Neutrophil (primary cell): ENCODE measurements at regions not wholly inside any gene's neighbourhood (a gene's known extent, or its start where the extent isn't known, plus 50 kb on each side); places are given as distances from the start of the nearest gene placed in this dataset.

ENCODE experiments used
- H3K27ac ChIP-seq: fragments of 200-600 bp; sonication (generic); 2 replicates; pipeline ENCODE4 v1.5.1; 2016; ENCODE audit warnings: mild to moderate bottlenecking, moderate library complexity
- H3K27me3 ChIP-seq: fragments of 200-600 bp; sonication (generic); 2 replicates; pipeline ENCODE4 v1.6.0; 2016; ENCODE audit warnings: mild to moderate bottlenecking
- H3K36me3 ChIP-seq: fragments of 200-600 bp; sonication (generic); 2 replicates; pipeline ENCODE4 v1.5.1; 2017
- H3K4me1 ChIP-seq, 2 experiments: fragments of 200-600 bp in 1 of 2; sonication (generic) in 1 of 2; 1 replicate in 1 of 2; 2 replicates in 1 of 2; pipeline versions ENCODE4 v1.5.1 to v1.6.1; 2013 to 2016; ENCODE audit warnings: low read depth in 1 of 2, low read length in 1 of 2, mild to moderate bottlenecking in 1 of 2, moderate library complexity in 1 of 2; ENCODE audit not compliant: control insufficient read depth in 1 of 2, insufficient read depth in 1 of 2
- H3K4me3 ChIP-seq, 2 experiments: fragments of 200-600 bp in 1 of 2; sonication (generic) in 1 of 2; 1 replicate in 1 of 2; 2 replicates in 1 of 2; pipeline ENCODE4 v1.5.1; 2013 to 2016; ENCODE audit warnings: low read depth in 1 of 2, low read length in 1 of 2, mild to moderate bottlenecking in 1 of 2, moderate library complexity in 1 of 2
- H3K9me3 ChIP-seq: fragments of 200-600 bp; sonication (generic); 2 replicates; pipeline ENCODE4 v1.5.1; 2016
- TF ChIP-seq, protein P1 (sequence below): fragments of 200-600 bp; sonication (generic); IDR thresholded peaks from 2 replicates; pipeline ENCODE4 v1.5.1; 2016; ENCODE audit warnings: antibody characterized with exemption

DNA sequence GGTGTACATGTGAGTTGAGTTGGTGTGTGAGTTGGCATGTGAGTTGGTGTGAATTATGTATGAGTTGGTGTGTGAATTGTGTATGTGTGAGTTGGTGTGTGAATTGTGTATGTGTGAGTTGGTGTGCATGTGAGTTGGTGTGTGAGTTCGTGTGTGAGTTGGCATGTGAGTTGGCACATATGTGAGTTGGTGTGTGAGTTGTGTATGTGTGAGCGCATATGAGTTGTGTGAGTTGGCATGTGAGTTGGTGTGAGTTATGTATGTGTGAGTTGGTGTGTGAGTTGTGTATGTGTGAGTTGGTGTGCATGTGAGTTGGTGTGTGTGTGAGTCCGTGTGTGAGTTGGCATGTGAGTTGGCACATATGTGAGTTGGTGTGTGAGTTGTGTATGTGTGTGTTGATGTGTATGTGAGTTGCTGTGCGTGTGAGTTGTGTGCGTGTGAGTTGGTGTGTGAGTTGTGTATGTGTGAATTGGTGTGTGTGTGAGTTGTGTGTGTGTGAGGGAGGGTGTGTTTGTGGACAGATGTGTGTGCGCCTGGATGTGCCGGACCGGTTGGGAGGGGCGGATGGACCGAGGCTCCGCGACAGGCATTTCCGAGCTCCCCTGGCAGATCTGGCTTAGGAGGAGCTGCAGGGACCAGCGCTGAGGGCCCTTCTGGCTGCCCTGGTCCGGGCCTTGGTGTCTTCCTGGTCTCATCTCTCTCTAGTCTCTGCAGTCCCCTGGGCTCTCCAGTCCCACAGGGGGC lies 162.5 kb upstream of the IER5L start:
- no peak overlapping the region for H3K4me3 ChIP-seq
- peaks cover 50 to 59% of the 10 kb centered on the region in 2 experiments for H3K4me1 ChIP-seq
- H3K36me3 ChIP-seq, result no peaks in the 10 kb centered on the region

DNA sequence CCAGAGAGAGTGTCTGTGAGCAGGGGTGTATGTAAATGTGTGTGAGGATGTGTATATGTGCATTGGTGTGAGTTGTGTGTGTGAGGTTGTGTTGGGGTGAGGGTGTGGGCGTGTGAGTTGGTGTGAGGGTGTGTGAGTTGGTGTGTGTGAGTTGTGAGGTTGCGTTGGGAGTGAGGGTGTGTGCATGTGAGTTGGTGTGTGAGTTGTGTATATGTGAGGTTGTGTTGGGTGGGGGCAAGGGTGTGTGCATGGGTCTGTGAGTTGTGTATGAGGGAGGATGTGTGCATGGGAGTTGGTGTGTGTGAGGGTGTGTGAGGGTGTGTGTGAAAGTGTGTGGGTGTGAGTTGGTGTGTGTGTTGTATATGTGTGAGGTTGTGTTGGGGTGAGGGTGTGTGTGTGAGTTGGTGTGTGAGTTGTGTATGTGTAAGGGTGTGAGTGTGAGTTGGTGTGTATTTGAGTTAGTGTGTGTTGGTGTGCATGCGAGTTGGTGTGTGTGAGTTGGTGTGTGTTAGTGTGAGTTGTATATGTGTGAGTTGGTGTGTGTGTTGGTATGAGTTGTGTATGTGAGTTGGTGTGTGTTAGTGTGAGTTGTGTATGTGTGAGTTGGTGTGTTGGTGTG lies 161.6 kb upstream of the IER5L start:
- no peak overlapping the region for H3K27ac ChIP-seq
- TF ChIP-seq, protein P1, sequence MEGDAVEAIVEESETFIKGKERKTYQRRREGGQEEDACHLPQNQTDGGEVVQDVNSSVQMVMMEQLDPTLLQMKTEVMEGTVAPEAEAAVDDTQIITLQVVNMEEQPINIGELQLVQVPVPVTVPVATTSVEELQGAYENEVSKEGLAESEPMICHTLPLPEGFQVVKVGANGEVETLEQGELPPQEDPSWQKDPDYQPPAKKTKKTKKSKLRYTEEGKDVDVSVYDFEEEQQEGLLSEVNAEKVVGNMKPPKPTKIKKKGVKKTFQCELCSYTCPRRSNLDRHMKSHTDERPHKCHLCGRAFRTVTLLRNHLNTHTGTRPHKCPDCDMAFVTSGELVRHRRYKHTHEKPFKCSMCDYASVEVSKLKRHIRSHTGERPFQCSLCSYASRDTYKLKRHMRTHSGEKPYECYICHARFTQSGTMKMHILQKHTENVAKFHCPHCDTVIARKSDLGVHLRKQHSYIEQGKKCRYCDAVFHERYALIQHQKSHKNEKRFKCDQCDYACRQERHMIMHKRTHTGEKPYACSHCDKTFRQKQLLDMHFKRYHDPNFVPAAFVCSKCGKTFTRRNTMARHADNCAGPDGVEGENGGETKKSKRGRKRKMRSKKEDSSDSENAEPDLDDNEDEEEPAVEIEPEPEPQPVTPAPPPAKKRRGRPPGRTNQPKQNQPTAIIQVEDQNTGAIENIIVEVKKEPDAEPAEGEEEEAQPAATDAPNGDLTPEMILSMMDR, result no peak
- H3K4me1 ChIP-seq, result peaks cover 50 to 59% of the 10 kb centered on the region in 2 experiments
- H3K4me3 ChIP-seq, result no peak overlapping the region
- no peaks in the 10 kb centered on the region for H3K9me3 ChIP-seq
- no peaks in the 10 kb centered on the region for H3K36me3 ChIP-seq
- no peaks in the 10 kb centered on the region for H3K27me3 ChIP-seq

More for the DNA sequence above, 162.5 kb upstream of the IER5L start:
- H3K27me3 ChIP-seq, result no peaks in the 10 kb centered on the region
- no peaks in the 10 kb centered on the region for H3K9me3 ChIP-seq
- TF ChIP-seq, protein P1, result no peak
- no peak overlapping the region for H3K27ac ChIP-seq

DNA sequence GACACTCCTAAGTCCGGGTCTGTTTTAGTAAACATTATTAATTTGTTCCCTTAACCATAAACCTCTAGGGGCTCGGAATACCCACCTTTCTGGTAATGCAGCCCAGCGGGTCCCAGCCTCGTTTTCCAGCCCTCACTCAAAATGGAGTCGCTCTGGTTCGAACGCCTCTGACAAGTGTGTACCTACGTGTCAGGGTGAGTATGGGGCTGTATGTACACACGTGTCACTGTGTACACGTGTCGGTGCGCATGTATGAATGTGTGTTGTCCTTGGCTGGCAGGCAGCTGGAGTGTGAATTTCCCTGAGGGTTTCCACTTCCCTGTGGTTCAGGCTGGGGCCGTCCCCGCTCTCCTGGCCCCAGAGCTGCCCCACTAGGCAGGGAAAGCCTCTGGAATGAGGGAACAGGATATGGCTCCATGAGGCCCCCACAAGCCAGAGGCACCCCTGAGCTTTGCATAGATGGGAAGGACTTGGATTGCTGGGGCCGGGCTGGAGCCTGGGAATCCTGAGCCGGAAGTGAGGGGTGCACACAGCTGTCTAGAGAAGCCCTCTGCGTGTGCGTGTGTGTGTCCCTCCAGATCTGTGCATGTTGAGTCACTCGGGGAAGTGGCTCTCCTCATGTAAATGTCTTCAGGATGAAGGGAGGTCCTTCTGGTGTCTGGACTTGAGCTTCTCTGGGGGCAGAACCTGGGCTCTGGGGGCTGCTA lies 160.8 kb upstream of the IER5L start:
- no peaks in the 10 kb centered on the region for H3K9me3 ChIP-seq
- H3K4me3 ChIP-seq, result no peak overlapping the region
- H3K27ac ChIP-seq, result no peak overlapping the region
- no peaks in the 10 kb centered on the region for H3K27me3 ChIP-seq
- peaks cover 50 to 59% of the 10 kb centered on the region in 2 experiments for H3K4me1 ChIP-seq
- TF ChIP-seq, protein P1, result no peak
- no peaks in the 10 kb centered on the region for H3K36me3 ChIP-seq

DNA sequence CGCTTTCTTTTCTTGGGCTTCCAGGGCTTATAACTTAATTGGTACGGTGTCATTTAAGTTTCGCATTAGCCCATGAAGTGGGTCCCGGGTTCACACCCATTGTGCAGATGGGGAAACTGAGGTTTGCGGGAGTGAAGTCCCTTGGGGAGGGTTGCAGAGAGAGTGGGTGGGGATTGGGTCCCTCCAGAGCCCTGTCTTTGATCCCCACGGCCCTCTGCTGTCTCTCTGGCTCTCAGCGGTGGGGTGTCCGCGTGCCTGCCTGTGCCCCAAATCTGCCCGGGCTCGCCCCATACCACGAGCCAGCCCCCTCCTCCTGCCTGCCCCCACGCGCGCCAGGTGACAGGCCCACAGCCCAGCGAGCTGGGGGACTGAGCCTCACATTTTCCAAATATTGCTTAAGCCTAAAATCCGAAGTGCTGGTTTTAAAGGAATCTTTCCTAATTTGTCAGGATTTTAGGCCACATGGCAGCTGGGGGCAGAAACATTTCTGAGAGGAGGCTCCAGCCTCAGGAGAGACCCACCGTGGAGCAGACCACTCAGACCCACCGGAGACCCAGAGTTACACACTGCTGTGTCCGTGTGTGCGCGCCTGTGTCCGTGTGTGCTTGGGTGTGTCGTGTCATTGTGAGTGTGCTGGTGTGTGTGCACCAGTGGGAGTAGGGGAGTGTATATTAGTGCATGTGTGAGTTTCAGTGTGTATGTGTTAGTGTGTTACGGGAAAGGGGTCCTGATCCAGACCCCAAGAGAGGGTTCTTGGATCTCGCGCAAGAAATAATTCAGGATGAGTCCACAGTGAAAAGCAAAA lies 159.5 kb upstream of the IER5L start:
- H3K27ac ChIP-seq, result peak overlapping the region; percentile 84
- no peaks in the 10 kb centered on the region for H3K9me3 ChIP-seq
- H3K27me3 ChIP-seq, result no peaks in the 10 kb centered on the region
- H3K4me1 ChIP-seq, result peaks cover 48 to 58% of the 10 kb centered on the region in 2 experiments
- TF ChIP-seq, protein P1, result no peak
- no peaks in the 10 kb centered on the region for H3K36me3 ChIP-seq
- H3K4me3 ChIP-seq, result peak overlapping the region; percentile 62 to 68

DNA sequence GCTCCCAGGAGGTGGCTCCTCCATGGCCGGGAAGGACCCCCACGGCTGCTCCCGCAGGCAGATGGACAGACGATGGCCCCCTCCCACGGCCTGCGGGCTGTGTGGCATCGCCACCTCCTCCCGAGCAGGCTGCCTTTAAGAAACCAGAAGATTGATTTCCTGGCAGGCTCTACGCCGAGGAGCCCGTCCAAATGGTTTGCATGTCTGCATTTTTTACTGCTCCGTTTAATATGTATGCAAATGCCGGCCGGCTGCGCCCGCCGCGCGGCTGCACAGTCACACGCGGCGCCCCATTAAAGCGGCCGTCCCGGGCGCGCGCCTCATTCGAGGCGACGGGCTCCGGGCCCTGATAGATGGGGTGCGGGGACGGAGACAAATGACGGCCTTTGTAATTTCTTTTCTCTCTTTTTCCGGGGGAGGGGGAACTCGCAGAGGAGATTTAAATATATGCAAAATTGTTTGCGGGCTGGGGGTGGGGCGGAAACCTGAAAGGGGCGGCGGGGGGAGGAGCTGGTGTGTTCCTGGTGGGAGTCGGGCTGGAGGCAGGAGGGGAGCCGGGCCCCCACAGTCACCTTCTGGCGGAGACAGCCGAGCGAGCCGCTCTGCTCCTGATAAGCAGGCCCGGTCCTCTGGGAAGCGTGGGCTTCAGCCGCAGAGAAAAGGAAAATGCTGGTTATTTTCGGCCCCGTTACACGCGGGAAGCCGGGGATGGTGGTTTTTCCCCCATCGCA lies 158.7 kb upstream of the IER5L start:
- Histone ChIP-seq H3K27ac (peak overlapping the region; percentile 84), H3K9me3 (no peaks in the 10 kb centered on the region), H3K27me3 (no peaks in the 10 kb centered on the region), H3K36me3 (no peaks in the 10 kb centered on the region), H3K4me1 (peaks cover 47 to 58% of the 10 kb centered on the region in 2 experiments), H3K4me3 (peak overlapping the region; percentile 62 to 68)
- TF ChIP-seq, protein P1, result no peak
